GM21526 (cell line): ENCODE measurements at regions not wholly inside any gene's neighbourhood (a gene's known extent, or its start where the extent isn't known, plus 50 kb on each side); places are given as distances from the start of the nearest gene placed in this dataset.
"Not testable (repeated sequence)": the region's sequence is repeated elsewhere in the genome, so short reads cannot be mapped to it uniquely, and the experiment has no call there.

ENCODE experiments used
- ATAC-seq: cut with Tn5 transposase; IDR thresholded peaks from one replicate; pipeline ENCODE4 v1.9.1; 2021; ENCODE audit warnings: moderate library complexity; ENCODE audit not compliant: unreplicated experiment, low FRiP score

- not testable (repeated sequence) for ATAC-seq
Measured at GRCh38 chr3:143175940-143176894, 56.6 kb downstream of the CHST2 start.

GRCh38 chr3:143177965-143178364 lies 58.4 kb downstream of the CHST2 start:
- ATAC-seq: not testable (repeated sequence)

- not testable (repeated sequence) for ATAC-seq
Measured at GRCh38 chr3:143178775-143179548, 59.4 kb downstream of the CHST2 start.

GRCh38 chr3:143179603-143180002 lies 60.0 kb downstream of the CHST2 start:
- no peak for ATAC-seq

- ATAC-seq: not testable (repeated sequence)
Measured at GRCh38 chr3:143180860-143181259, 61.3 kb downstream of the CHST2 start.

GRCh38 chr3:143181977-143182376 lies 62.4 kb downstream of the CHST2 start:
- ATAC-seq: not testable (repeated sequence)

GRCh38 chr3:143182866-143183664 lies 63.5 kb downstream of the CHST2 start:
- no peak for ATAC-seq

- no peak for ATAC-seq
Measured at GRCh38 chr3:143183665-143183964, 64.0 kb downstream of the CHST2 start.

GRCh38 chr3:143184099-143184498 lies 64.5 kb downstream of the CHST2 start:
- no peak for ATAC-seq

GRCh38 chr3:143185401-143185800 lies 65.8 kb downstream of the CHST2 start:
- no peak for ATAC-seq

GRCh38 chr3:143187111-143187510 lies 67.5 kb downstream of the CHST2 start:
- no peak for ATAC-seq

GRCh38 chr3:143188881-143189280 lies 69.3 kb downstream of the CHST2 start:
- no peak for ATAC-seq

- ATAC-seq: no peak
Measured at GRCh38 chr3:143190101-143190500, 70.5 kb downstream of the CHST2 start.

GRCh38 chr3:143192193-143192592 lies 72.6 kb downstream of the CHST2 start:
- no peak for ATAC-seq

GRCh38 chr3:143200001-143200924 lies 80.7 kb downstream of the CHST2 start:
- no peak for ATAC-seq

- ATAC-seq: no peak
Measured at GRCh38 chr3:143201045-143201444, 81.5 kb downstream of the CHST2 start.

GRCh38 chr3:143201870-143202752 lies 82.5 kb downstream of the CHST2 start:
- no peak for ATAC-seq

GRCh38 chr3:143203142-143203541 lies 83.6 kb downstream of the CHST2 start:
- ATAC-seq: no peak

- no peak for ATAC-seq
Measured at GRCh38 chr3:143203848-143204247, 84.3 kb downstream of the CHST2 start.
